Epithelial cell of esophagus (primary cell): ENCODE measurements at regions not wholly inside any gene's neighbourhood (a gene's known extent, or its start where the extent isn't known, plus 50 kb on each side); places are given as distances from the start of the nearest gene placed in this dataset.
A peak's percentile ranks its signal among the peaks of the same experiment; 100 is the strongest.
"Not testable (repeated sequence)": the region's sequence is repeated elsewhere in the genome, so short reads cannot be mapped to it uniquely, and the experiment has no call there.

Source experiments
- DNase-seq: peaks from one replicate; pipeline ENCODE4 v3.0.0; 2010; ENCODE audit warnings: low read depth
- H3K4me3 ChIP-seq: 2 replicates; pipeline ENCODE4 v1.5.1; 2011; ENCODE audit warnings: mild to moderate bottlenecking, low read length, control low read depth
- CTCF ChIP-seq: IDR thresholded peaks from 2 replicates; pipeline ENCODE4 v1.5.1; 2011; ENCODE audit warnings: low read depth, mild to moderate bottlenecking, low read length, control low read depth, inconsistent platforms; ENCODE audit not compliant: insufficient read depth; ENCODE audit errors: missing control alignments

GRCh38 chr11:37322333-37323194 lies 724.5 kb upstream of the RAG2 start:
- H3K4me3 ChIP-seq, result no peak overlapping the region
- DNase-seq, result no peak
- no peak for TF ChIP-seq CTCF

GRCh38 chr11:37320921-37321320 lies 722.9 kb upstream of the RAG2 start:
- no peak for TF ChIP-seq CTCF
- DNase-seq, result peak; percentile 90
- H3K4me3 ChIP-seq, result no peak overlapping the region

GRCh38 chr11:37317803-37318202 lies 719.8 kb upstream of the RAG2 start:
- TF ChIP-seq CTCF, result no peak
- H3K4me3 ChIP-seq, result no peak overlapping the region
- no peak for DNase-seq

GRCh38 chr11:37313266-37313665 lies 715.2 kb upstream of the RAG2 start:
- TF ChIP-seq CTCF, result no peak
- DNase-seq, result peak; percentile 61
- no peak overlapping the region for H3K4me3 ChIP-seq

GRCh38 chr11:37306563-37306962 lies 708.5 kb upstream of the RAG2 start:
- no peak for TF ChIP-seq CTCF
- H3K4me3 ChIP-seq, result no peak overlapping the region
- DNase-seq, result no peak

- not testable (repeated sequence) for H3K4me3 ChIP-seq, DNase-seq
These were observed 703.4 kb upstream of the RAG2 start for GRCh38 chr11:37301405-37301804.

GRCh38 chr11:37298173-37298572 lies 700.1 kb upstream of the RAG2 start:
- TF ChIP-seq CTCF, result no peak
- DNase-seq, result peak; percentile 74
- H3K4me3 ChIP-seq, result no peak overlapping the region

GRCh38 chr11:37286890-37287289 lies 688.9 kb upstream of the RAG2 start:
- no peak for TF ChIP-seq CTCF
- no peak for DNase-seq
- H3K4me3 ChIP-seq, result no peak overlapping the region
